DND-41 (cell line): ENCODE measurements at regions not wholly inside any gene's neighbourhood (a gene's known extent, or its start where the extent isn't known, plus 50 kb on each side); places are given as distances from the start of the nearest gene placed in this dataset.

Experiments used
- CTCF ChIP-seq: IDR thresholded peaks from 2 replicates; pipeline ENCODE4 v1.5.1; 2012; ENCODE audit warnings: borderline replicate concordance, low read length, moderate library complexity, mild to moderate bottlenecking; ENCODE audit not compliant: poor library complexity, severe bottlenecking; ENCODE audit errors: extremely low read depth
- EZH2 ChIP-seq: IDR thresholded peaks from 3 replicates; pipeline ENCODE4 v1.6.1; 2012; ENCODE audit warnings: borderline replicate concordance, low read depth, mild to moderate bottlenecking, moderate library complexity, low read length, inconsistent platforms; ENCODE audit not compliant: severe bottlenecking

- TF ChIP-seq CTCF, result no peak
- TF ChIP-seq EZH2, result no peak
These were observed 589.4 kb downstream of the RFPL4B start for GRCh38 chr6:112936504-112936903.
